Neuronal stem cell (in vitro differentiated cells): ENCODE measurements at regions not wholly inside any gene's neighbourhood (a gene's known extent, or its start where the extent isn't known, plus 50 kb on each side); places are given as distances from the start of the nearest gene placed in this dataset.

Experiments used
- DNase-seq: peaks from one replicate; pipeline ENCODE4 v3.0.0-alpha.2; 2013; ENCODE audit warnings: low spot score
- H2AFZ ChIP-seq: one replicate; pipeline ENCODE4 v1.6.1; 2013; ENCODE audit warnings: mild to moderate bottlenecking, low read length, inconsistent platforms
- H2AK5ac ChIP-seq: 2 replicates; pipeline ENCODE4 v1.6.1; 2013; ENCODE audit warnings: low read depth, mild to moderate bottlenecking, inconsistent platforms, low read length, moderate library complexity, mixed read lengths
- H2BK120ac ChIP-seq: 2 replicates; pipeline ENCODE4 v1.6.1; 2013; ENCODE audit warnings: low read depth, mild to moderate bottlenecking, inconsistent platforms, low read length, moderate library complexity, mixed read lengths
- H2BK12ac ChIP-seq: one replicate; pipeline ENCODE4 v1.6.1; 2013; ENCODE audit warnings: low read length, inconsistent platforms
- H2BK15ac ChIP-seq: 2 replicates; pipeline ENCODE4 v1.6.1; 2013; ENCODE audit warnings: mild to moderate bottlenecking, low read length, inconsistent platforms, mixed read lengths
- H2BK5ac ChIP-seq: one replicate; pipeline ENCODE4 v1.6.1; 2013; ENCODE audit warnings: inconsistent platforms, mild to moderate bottlenecking, low read length, moderate library complexity
- H3K14ac ChIP-seq: one replicate; pipeline ENCODE4 v1.6.1; 2013; ENCODE audit warnings: low read length, inconsistent platforms
- H3K18ac ChIP-seq: 2 replicates; pipeline ENCODE4 v1.6.1; 2013; ENCODE audit warnings: low read length, inconsistent platforms
- H3K23ac ChIP-seq: 2 replicates; pipeline ENCODE4 v1.6.1; 2013; ENCODE audit warnings: low read depth, mild to moderate bottlenecking, mixed read lengths, low read length, inconsistent platforms; ENCODE audit not compliant: poor library complexity
- H3K27ac ChIP-seq: replicated peaks from 3 replicates; pipeline ENCODE4 v1.5.1; 2013; ENCODE audit warnings: low read length, inconsistent platforms
- H3K27me3 ChIP-seq, 3 experiments: 2 replicates each; pipeline ENCODE4 v1.6.1; 2013; ENCODE audit warnings: low read length in 3 of 3, mild to moderate bottlenecking in 2 of 3, inconsistent platforms in 1 of 3, low read depth in 1 of 3, mixed read lengths in 1 of 3, moderate library complexity in 1 of 3; ENCODE audit not compliant: control insufficient read depth in 3 of 3, insufficient read depth in 3 of 3
- H3K36me3 ChIP-seq, 2 donors: replicated peaks in 1 of 2; 2 replicates each; pipeline ENCODE4 v1.6.1; 2013; ENCODE audit warnings: low read length in 2 of 2; ENCODE audit not compliant: control insufficient read depth in 2 of 2, insufficient read depth in 2 of 2
- H3K4ac ChIP-seq: 2 replicates; pipeline ENCODE4 v1.6.1; 2013; ENCODE audit warnings: inconsistent platforms, mild to moderate bottlenecking, low read length, moderate library complexity
- H3K4me1 ChIP-seq, 2 donors: 1 replicate in 1 of 2; 2 replicates in 1 of 2; pipeline ENCODE4 v1.6.1; 2013; ENCODE audit warnings: low read length in 2 of 2, low read depth in 1 of 2; ENCODE audit not compliant: control insufficient read depth in 2 of 2, insufficient read depth in 1 of 2
- H3K4me2 ChIP-seq: one replicate; pipeline ENCODE4 v1.6.1; 2013; ENCODE audit warnings: mild to moderate bottlenecking, low read length, inconsistent platforms; ENCODE audit not compliant: insufficient read depth, poor library complexity, severe bottlenecking
- H3K4me3 ChIP-seq, 2 donors: 2 replicates each; pipeline ENCODE4 v1.5.1; 2013; ENCODE audit warnings: low read length in 2 of 2, mild to moderate bottlenecking in 2 of 2, inconsistent platforms in 1 of 2, moderate library complexity in 1 of 2
- H3K79me1 ChIP-seq: one replicate; pipeline ENCODE4 v1.6.1; 2013; ENCODE audit warnings: low read depth, mild to moderate bottlenecking, inconsistent platforms, low read length, moderate library complexity
- H3K9ac ChIP-seq: one replicate; pipeline ENCODE4 v1.6.1; 2013; ENCODE audit warnings: mild to moderate bottlenecking, low read depth, low read length, inconsistent platforms; ENCODE audit not compliant: poor library complexity
- H3K9me3 ChIP-seq, 2 donors: replicated peaks in 1 of 2; 2 replicates each; pipeline versions ENCODE3 to v1.6.1; 2013; ENCODE audit warnings: low read length in 2 of 2, mild to moderate bottlenecking in 2 of 2, inconsistent platforms in 1 of 2, low read depth in 1 of 2, mixed read lengths in 1 of 2, moderate library complexity in 1 of 2; ENCODE audit not compliant: control insufficient read depth in 2 of 2, insufficient read depth in 1 of 2
- H4K8ac ChIP-seq: one replicate; pipeline ENCODE4 v1.6.1; 2013; ENCODE audit warnings: low read depth, mild to moderate bottlenecking, inconsistent platforms, low read length, moderate library complexity
- H4K91ac ChIP-seq: one replicate; pipeline ENCODE4 v1.6.1; 2013; ENCODE audit warnings: low read length, low read depth, mild to moderate bottlenecking, inconsistent platforms; ENCODE audit not compliant: poor library complexity
- WGBS, 2 donors: extraction: QIAGEN DNeasy Blood & Tissue Kit; methylation state at CpG; one replicate each; pipeline ENCODE4 v1.1.7; 2013; ENCODE audit warnings: missing lambda C conversion rate in 2 of 2, mixed read lengths in 1 of 2; ENCODE audit not compliant: insufficient read length in 2 of 2, insufficient replicate concordance in 1 of 2; ENCODE audit errors: extremely low coverage in 2 of 2; 5-methylcytosine and 5-hydroxymethylcytosine counted together

DNA sequence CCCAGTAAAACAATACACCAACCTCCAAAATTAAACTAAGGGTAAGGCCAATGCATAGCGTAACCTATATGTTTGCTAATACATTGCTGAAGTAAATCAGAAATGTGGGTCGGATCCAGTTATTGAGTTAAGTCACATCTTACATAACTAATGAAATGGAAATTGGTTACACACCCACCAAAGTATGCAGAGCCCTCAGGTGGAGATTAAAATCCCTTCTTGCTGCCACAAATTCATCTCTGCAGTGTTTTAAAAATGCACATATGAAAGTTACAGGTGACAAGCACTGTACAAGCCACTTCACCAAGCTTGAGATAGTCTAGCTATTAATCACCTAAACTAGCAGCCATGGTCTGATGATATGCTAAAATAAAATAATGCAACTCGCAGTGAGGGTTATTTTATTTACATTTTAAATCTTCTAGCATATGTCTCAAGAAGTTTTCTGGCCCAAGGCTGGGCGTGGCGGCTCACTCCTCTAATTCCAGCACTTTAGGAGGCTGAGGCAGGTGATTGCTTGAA, 130.6 kb downstream of the AQP9 start:
- Histone ChIP-seq H4K8ac (no peak overlapping the region), H3K9ac (no peak overlapping the region), H3K18ac (no peak overlapping the region), H3K23ac (no peak overlapping the region), H2AFZ (no peak overlapping the region), H3K4me1 (peaks cover 0 to 7% of the 10 kb centered on the region in 2 donors), H3K4me3 (no peak overlapping the region), H2BK120ac (no peak overlapping the region), H3K27me3 (no peaks in the 10 kb centered on the region), H3K4ac (no peak overlapping the region), H2BK12ac (no peak overlapping the region), H3K79me1 (no peaks in the 10 kb centered on the region), H2AK5ac (no peak overlapping the region), H2BK5ac (no peak overlapping the region), H3K9me3 (peaks cover 6 to 16% of the 10 kb centered on the region in 2 donors), H4K91ac (no peak overlapping the region), H3K27ac (no peak overlapping the region), H3K14ac (no peak overlapping the region), H3K4me2 (no peak overlapping the region), H2BK15ac (no peak overlapping the region), H3K36me3 (no peaks in the 10 kb centered on the region)
- no CpG with 5 or more reads among the region's 5 CpGs for WGBS, 2 donors
- DNase-seq = no peak

GRCh38 chr15:58269455-58270414, 131.6 kb downstream of the AQP9 start:
- Histone ChIP-seq H2BK12ac (no peak overlapping the region), H2BK120ac (no peak overlapping the region), H3K4ac (no peak overlapping the region), H3K9me3 (peaks cover 6 to 16% of the 10 kb centered on the region in 2 donors), H3K14ac (no peak overlapping the region), H3K4me2 (no peak overlapping the region), H3K9ac (no peak overlapping the region), H2AFZ (peak overlapping the region; percentile 68), H2BK15ac (no peak overlapping the region), H2BK5ac (no peak overlapping the region), H3K23ac (no peak overlapping the region), H2AK5ac (no peak overlapping the region), H4K91ac (no peak overlapping the region), H3K18ac (no peak overlapping the region), H3K36me3 (no peaks in the 10 kb centered on the region), H3K4me3 (no peak overlapping the region), H3K79me1 (no peaks in the 10 kb centered on the region), H4K8ac (no peak overlapping the region), H3K27me3 (no peaks in the 10 kb centered on the region), H3K27ac (no peak overlapping the region), H3K4me1 (peaks cover 0 to 4% of the 10 kb centered on the region in 2 donors)
- DNase-seq = peak; percentile 36
- no CpG with 5 or more reads among the region's 10 CpGs for WGBS, 2 donors

- H3K27me3 ChIP-seq = no peaks in the 10 kb centered on the region
- H3K79me1 ChIP-seq = no peaks in the 10 kb centered on the region
- H2BK12ac ChIP-seq = no peak overlapping the region
- H3K4me3 ChIP-seq = no peak overlapping the region
- no peak overlapping the region for H3K9ac ChIP-seq
- no peak overlapping the region for H2AFZ ChIP-seq
- no peak overlapping the region for H3K4me2 ChIP-seq
- no peaks in the 10 kb centered on the region for H3K36me3 ChIP-seq
- H4K91ac ChIP-seq = no peak overlapping the region
- no peak overlapping the region for H3K27ac ChIP-seq
- H3K23ac ChIP-seq = no peak overlapping the region
- H2BK5ac ChIP-seq = no peak overlapping the region
- peaks cover 0 to 2% of the 10 kb centered on the region in 2 donors for H3K4me1 ChIP-seq
- no peak for DNase-seq
- no CpG with 5 or more reads among the region's 3 CpGs for WGBS, 2 donors
- no peak overlapping the region for H3K18ac ChIP-seq
- no peak overlapping the region for H4K8ac ChIP-seq
- H2BK120ac ChIP-seq = no peak overlapping the region
- H3K9me3 ChIP-seq = peaks cover 6 to 16% of the 10 kb centered on the region in 2 donors
- no peak overlapping the region for H3K14ac ChIP-seq
- H2BK15ac ChIP-seq = no peak overlapping the region
- H2AK5ac ChIP-seq = no peak overlapping the region
- no peak overlapping the region for H3K4ac ChIP-seq
Measured at GRCh38 chr15:58271410-58271809, 133.2 kb downstream of the AQP9 start.

- H3K23ac ChIP-seq = no peak overlapping the region
- H3K4ac ChIP-seq = no peak overlapping the region
- DNase-seq = no peak
- H2BK5ac ChIP-seq = no peak overlapping the region
- H3K4me3 ChIP-seq = no peak overlapping the region
- H4K8ac ChIP-seq = no peak overlapping the region
- no peak overlapping the region for H2AFZ ChIP-seq
- H4K91ac ChIP-seq = no peak overlapping the region
- H3K4me2 ChIP-seq = no peak overlapping the region
- no peaks in the 10 kb centered on the region for H3K36me3 ChIP-seq
- H2BK120ac ChIP-seq = no peak overlapping the region
- no peak overlapping the region for H2BK15ac ChIP-seq
- H3K9me3 ChIP-seq = peaks cover 4 to 11% of the 10 kb centered on the region in 2 donors
- H3K4me1 ChIP-seq = peaks cover 0 to 2% of the 10 kb centered on the region in 2 donors
- H3K79me1 ChIP-seq = no peaks in the 10 kb centered on the region
- H2BK12ac ChIP-seq = no peak overlapping the region
- H3K27ac ChIP-seq = no peak overlapping the region
- no peak overlapping the region for H3K14ac ChIP-seq
- H3K27me3 ChIP-seq = no peaks in the 10 kb centered on the region
- H3K18ac ChIP-seq = no peak overlapping the region
- no peak overlapping the region for H2AK5ac ChIP-seq
- H3K9ac ChIP-seq = no peak overlapping the region
- no CpG with 5 or more reads among the region's 7 CpGs for WGBS, 2 donors
Measured at GRCh38 chr15:58273104-58273503, 134.9 kb downstream of the AQP9 start.
